Fibroblast of upper back skin (primary cell): ENCODE measurements at regions not wholly inside any gene's neighbourhood (a gene's known extent, or its start where the extent isn't known, plus 50 kb on each side); places are given as distances from the start of the nearest gene placed in this dataset.
"Not testable (repeated sequence)": the region's sequence is repeated elsewhere in the genome, so short reads cannot be mapped to it uniquely, and the experiment has no call there.

ENCODE experiments used
- DNase-seq: peaks from one replicate; pipeline ENCODE4 v3.0.0-alpha.2; 2013

DNA sequence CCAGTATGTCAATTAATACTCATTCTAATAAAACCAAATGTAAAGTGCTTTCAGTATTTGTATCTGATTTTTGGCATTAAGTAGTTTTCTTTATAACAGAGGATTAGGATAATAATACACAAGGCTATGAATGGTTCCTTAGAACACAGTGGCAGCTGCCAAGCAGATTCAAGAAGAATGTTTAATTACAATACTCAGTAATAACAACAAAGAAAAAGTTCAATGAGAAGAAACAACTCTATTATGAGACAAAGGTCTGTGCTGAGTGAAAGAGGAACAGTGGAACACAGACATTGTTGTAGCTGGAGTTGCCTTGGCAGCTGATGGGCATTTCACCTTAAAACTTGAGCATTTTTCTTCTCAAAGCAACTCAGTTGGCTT, 502.6 kb upstream of the NR3C2 start:
- no peak for DNase-seq

GRCh38 chr4:148944136-148944838, 502.1 kb upstream of the NR3C2 start:
- DNase-seq: no peak

DNA sequence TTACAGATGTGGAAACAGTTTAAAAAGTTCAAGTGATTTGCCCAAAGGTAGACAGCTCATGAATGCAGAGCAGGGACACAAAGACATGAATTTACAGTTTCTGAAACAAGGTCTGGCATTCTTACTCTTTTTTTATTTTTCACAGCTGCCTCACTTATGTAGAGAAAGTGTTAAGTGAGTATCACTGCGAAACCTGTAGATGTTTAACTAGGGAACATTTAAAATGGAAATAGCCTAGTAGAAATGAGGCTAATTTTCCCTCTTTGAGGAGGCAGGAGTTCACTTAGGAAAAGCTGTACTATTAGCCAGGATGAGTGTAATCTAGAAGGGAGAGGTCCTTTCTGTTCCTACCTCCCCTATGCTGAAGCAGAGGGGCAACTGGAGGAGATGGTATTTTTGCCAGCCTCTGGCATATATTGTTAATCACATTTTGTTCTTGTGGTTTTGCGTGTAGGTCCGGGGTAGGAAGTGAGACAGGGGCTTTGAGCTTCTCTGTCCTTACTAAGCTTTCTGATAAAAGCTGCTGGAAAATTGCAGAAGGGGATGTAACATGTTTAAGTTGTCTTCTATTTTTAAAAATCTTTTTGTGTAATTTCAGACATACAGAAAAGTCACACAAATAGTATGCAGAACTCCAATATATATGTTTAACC, 492.8 kb upstream of the NR3C2 start:
- no peak for DNase-seq

GRCh38 chr4:148926276-148927260, 484.4 kb upstream of the NR3C2 start:
- peak; percentile 61 for DNase-seq

GRCh38 chr4:148923881-148924280, 481.7 kb upstream of the NR3C2 start:
- DNase-seq: no peak

DNA sequence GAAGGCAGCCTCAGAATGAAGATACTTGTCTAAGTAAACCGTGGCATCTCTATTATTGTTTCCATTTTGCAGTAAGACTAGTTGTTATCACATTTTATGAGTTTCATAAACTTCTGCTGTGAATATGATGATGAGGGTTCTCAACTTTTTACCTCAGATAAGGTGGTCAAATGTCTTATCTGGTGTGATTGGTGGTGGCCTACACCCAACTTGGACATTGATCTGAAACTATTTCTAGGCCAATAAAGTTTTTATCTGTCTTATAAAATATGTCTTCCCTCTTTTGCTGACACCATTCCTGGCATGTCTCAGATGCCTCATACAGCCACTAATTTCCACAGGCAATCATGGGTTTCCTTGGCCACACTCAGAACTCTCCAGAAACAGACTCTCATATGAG, 480.3 kb upstream of the NR3C2 start:
- no peak for DNase-seq

DNA sequence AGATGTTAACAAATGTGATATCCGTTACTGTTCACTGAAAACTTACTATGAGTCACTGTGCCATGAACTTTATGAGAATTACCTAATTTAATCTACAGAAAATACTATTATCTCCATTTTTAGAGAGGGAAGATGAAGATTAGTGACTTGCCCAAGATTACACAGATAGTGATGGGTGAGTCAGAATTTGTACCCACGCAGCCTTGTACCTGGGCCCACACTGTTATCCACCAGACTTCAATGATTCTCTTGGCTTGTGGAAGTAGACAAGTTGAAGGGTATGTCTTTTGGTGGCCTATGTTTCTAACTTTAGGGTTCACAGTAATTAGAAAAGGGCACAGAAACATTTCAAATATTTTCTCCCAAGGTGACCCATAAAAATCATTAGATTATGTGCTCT, 472.5 kb upstream of the NR3C2 start:
- no peak for DNase-seq

- no peak for DNase-seq
Observed at GRCh38 chr4:148914301-148914700, 472.1 kb upstream of the NR3C2 start.

DNA sequence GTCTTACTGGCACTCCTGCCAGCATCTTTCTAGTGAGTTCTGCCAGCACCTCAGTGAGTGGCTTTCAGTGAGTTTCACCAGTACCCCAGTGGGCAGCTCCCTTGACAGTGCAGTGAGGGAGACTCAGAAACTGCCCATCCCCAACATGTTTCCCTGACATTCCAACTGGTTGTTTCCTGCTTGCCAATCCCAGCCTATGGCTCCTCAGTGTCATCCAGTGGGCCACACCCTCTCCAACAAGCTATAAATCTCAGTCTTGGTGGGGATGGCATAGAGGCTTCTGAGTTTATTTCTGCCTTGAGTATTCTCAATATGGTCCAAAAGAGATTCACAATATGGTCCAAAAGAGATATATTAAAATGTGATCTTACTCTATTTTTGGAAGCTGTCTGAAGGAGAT, 461.2 kb upstream of the NR3C2 start:
- DNase-seq: no peak

GRCh38 chr4:148901075-148901705, 459.0 kb upstream of the NR3C2 start:
- no peak for DNase-seq

DNA sequence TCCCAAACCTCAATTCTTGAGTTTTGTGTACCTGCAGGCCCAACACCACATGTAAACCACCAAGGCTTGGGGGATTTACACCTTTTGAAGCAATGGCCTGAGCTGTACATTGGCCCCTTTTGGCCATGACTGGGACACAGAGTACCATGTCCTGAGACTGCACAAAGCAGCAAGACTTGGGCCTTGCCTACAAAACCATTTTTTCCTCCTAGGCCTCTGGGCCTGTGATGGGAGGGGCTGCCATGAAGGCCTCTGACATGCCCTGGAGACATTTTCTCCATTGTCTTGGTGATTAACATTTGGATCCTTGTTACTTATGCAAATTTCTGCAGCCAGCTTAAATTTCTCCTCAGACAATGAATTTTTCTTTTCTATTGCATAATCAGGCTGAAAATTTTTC, 455.9 kb upstream of the NR3C2 start:
- DNase-seq: not testable (repeated sequence)

DNA sequence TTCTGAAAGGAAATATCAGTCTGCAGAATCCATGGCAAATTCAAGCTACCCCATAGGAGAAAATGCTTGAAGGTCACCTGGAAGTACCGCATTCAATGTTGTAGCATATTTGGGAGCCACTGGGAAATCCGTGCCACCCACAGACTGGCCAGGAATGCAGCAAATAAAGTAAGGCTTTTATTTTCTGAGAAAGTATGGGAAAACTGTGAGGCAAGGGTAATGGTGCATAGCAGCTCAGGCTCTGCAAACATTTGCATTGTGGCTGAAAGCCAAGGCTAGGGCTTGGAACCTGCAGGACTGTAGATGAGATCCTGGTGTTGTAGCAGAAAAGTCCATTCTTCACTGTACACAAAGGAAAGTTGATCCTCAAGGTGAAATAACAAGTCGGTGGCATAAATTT, 450.9 kb upstream of the NR3C2 start:
- no peak for DNase-seq

- DNase-seq: no peak
Observed at GRCh38 chr4:148883891-148884290, 441.7 kb upstream of the NR3C2 start.

GRCh38 chr4:148883435-148883834, 441.2 kb upstream of the NR3C2 start:
- no peak for DNase-seq

- DNase-seq: no peak
Observed at GRCh38 chr4:148881860-148882643, 439.8 kb upstream of the NR3C2 start.

DNA sequence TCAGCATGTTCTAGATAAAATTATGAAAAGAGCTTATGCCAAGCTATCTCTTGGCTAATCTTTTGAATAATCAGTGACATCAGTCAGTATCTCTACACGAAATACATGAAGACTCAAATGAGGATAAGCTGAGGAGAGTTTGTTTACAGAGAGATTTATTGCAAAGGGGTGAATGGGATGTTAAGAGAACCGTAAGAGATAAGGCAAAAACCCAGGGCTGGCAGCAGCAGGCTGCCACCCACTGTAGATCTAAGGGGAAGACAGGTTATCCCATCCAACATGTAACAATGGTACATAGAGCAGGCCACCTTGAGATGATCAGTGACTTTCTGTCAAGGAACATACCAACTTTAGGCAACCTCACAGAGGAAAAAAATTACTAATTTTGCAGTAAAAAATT, 432.1 kb upstream of the NR3C2 start:
- no peak for DNase-seq

- DNase-seq: peak; percentile 51
Observed at GRCh38 chr4:148868191-148868590, 426.0 kb upstream of the NR3C2 start.

DNA sequence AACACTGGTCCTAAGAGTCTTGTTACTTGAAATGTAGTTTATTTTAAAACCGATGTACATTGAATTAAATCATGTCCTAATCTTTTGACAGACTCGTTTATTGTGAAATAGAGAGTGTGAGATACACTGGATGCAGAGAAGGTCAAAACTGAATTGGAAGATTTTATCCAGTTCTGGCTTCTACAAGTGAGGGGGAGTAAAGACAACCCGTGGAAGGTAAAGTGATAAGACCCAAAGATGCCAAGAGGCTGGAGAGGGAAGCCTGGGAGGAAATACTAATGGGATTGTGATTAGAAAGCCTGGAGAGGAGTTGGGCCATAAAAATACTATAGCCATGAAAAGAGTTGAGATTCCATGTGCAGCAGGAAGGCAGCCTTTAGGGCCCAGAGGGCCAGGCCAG, 424.5 kb upstream of the NR3C2 start:
- no peak for DNase-seq

- no peak for DNase-seq
Observed at GRCh38 chr4:148857973-148858534, 415.8 kb upstream of the NR3C2 start.

DNA sequence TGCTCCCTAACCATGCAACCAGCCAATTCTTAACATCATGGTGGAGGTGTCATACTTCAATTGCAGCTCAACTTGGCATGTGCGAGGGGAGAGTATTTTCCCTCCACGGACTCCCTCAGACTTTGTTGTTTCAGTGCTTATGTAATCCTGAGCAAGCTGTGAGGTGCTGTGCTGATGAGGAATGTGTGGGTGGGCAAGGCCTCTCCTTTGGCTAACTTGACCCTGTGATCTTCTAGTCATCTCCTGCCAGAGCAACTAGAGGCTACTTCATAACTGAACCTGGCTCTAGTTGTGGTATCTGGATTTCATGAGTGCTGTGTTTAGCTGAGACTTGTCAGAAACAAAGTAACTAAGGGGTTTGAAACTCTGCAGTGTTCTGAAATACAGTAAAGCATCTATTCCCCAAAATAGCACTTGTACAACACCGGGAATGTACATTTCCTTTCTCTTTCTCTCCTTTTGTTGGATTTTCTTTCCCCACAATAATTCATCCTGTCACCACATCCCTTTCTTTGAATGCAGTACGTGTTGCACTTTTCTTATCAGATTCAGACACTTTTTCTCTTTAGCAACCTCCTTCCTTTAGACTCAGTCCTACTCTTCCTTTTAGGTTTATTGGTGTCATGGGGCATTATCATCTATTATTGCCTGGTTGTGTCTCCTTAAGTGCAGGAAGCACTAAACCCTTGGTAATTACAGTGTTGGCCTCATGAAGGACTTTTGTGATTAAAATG, 415.2 kb upstream of the NR3C2 start:
- peak; percentile 18 for DNase-seq

DNA sequence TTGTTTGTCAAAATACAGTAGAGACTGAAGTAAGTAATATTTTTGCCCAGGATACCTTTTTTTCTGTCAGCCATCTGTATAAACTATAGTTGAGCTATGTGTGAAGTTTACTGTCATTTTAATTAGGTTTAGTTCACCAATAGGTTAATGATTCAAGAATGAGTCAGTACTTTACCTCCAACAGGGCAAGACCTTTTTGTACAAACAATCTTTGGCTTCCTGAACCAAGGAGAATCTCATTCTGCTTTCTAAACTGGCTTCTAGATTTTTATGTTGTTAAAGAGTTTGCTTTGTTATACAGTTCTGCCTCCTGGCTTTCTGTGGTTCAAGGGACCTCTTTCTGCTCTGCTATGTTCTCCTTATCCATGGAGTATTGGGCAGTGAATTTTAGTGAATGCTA, 412.0 kb upstream of the NR3C2 start:
- DNase-seq: no peak
